Osteoblast (primary cell): ENCODE measurements at regions not wholly inside any gene's neighbourhood (a gene's known extent, or its start where the extent isn't known, plus 50 kb on each side); places are given as distances from the start of the nearest gene placed in this dataset.

Experiments used
- DNase-seq: peaks from one replicate; pipeline ENCODE4 v3.0.0; 2011; ENCODE audit warnings: low spot score, mixed read lengths; ENCODE audit not compliant: insufficient read length; ENCODE audit errors: missing footprints
- H2AFZ ChIP-seq: 2 replicates; pipeline ENCODE4 v1.6.0; 2011; ENCODE audit warnings: mild to moderate bottlenecking, low read length
- H3K27ac ChIP-seq: 2 replicates; pipeline ENCODE4 v1.5.1; 2011; ENCODE audit warnings: mild to moderate bottlenecking, low read depth, low read length, moderate library complexity
- H3K27me3 ChIP-seq: 2 replicates; pipeline ENCODE4 v1.6.0; 2012; ENCODE audit warnings: mild to moderate bottlenecking, control low read depth, inconsistent platforms, low read length, moderate library complexity; ENCODE audit not compliant: insufficient read depth
- H3K36me3 ChIP-seq: 2 replicates; pipeline ENCODE4 v1.5.1; 2011; ENCODE audit warnings: mild to moderate bottlenecking, low read length, control low read depth, moderate library complexity; ENCODE audit not compliant: insufficient read depth
- H3K4me1 ChIP-seq: 2 replicates; pipeline ENCODE4 v1.5.1; 2011; ENCODE audit warnings: mild to moderate bottlenecking, low read length, control low read depth, moderate library complexity; ENCODE audit not compliant: insufficient read depth
- H3K4me2 ChIP-seq: 2 replicates; pipeline ENCODE4 v1.6.0; 2011; ENCODE audit warnings: mild to moderate bottlenecking, low read length; ENCODE audit not compliant: insufficient read depth
- H3K4me3 ChIP-seq: fragments of 200-600 bp; sonication (generic); 3 replicates; pipeline ENCODE4 v1.5.1; 2012; ENCODE audit warnings: mild to moderate bottlenecking, low read length, inconsistent platforms; ENCODE audit not compliant: insufficient read depth
- H3K79me2 ChIP-seq: 2 replicates; pipeline ENCODE4 v1.6.0; 2012; ENCODE audit warnings: mild to moderate bottlenecking, low read length, control low read depth, inconsistent platforms; ENCODE audit not compliant: insufficient read depth
- H3K9me3 ChIP-seq: 2 replicates; pipeline ENCODE4 v1.5.1; 2011; ENCODE audit warnings: low read depth, low read length, control low read depth
- H4K20me1 ChIP-seq: 2 replicates; pipeline ENCODE4 v1.6.0; 2012; ENCODE audit warnings: mild to moderate bottlenecking, low read length, control low read depth; ENCODE audit not compliant: insufficient read depth
- CTCF ChIP-seq: IDR thresholded peaks from 2 replicates; pipeline ENCODE4 v1.5.1; 2011; ENCODE audit warnings: mild to moderate bottlenecking, low read depth, low read length, moderate library complexity; ENCODE audit errors: extremely low read depth

GRCh38 chr2:71879509-71880184 is 268.0 kb downstream of the CYP26B1 start:
- Histone ChIP-seq H3K36me3 (no peaks in the 10 kb centered on the region), H3K27me3 (no peaks in the 10 kb centered on the region), H3K27ac (no peak overlapping the region), H4K20me1 (no peaks in the 10 kb centered on the region), H2AFZ (no peak overlapping the region), H3K4me2 (no peak overlapping the region), H3K4me3 (no peak overlapping the region), H3K9me3 (peaks cover 3% of the 10 kb centered on the region), H3K4me1 (peaks cover 44% of the 10 kb centered on the region), H3K79me2 (no peaks in the 10 kb centered on the region)
- DNase-seq, result no peak
- TF ChIP-seq CTCF, result no peak

GRCh38 chr2:71878626-71879508 is 268.8 kb downstream of the CYP26B1 start:
- no peaks in the 10 kb centered on the region for H3K27me3 ChIP-seq
- no peaks in the 10 kb centered on the region for H3K36me3 ChIP-seq
- H4K20me1 ChIP-seq, result no peaks in the 10 kb centered on the region
- no peaks in the 10 kb centered on the region for H3K79me2 ChIP-seq
- no peak for TF ChIP-seq CTCF
- no peak overlapping the region for H3K4me2 ChIP-seq
- H3K4me3 ChIP-seq, result no peak overlapping the region
- H3K9me3 ChIP-seq, result no peaks in the 10 kb centered on the region
- DNase-seq, result no peak
- no peak overlapping the region for H2AFZ ChIP-seq
- H3K4me1 ChIP-seq, result peaks cover 40% of the 10 kb centered on the region
- no peak overlapping the region for H3K27ac ChIP-seq

- peaks cover 28% of the 10 kb centered on the region for H3K4me1 ChIP-seq
- no peak for DNase-seq
- H4K20me1 ChIP-seq, result no peaks in the 10 kb centered on the region
- no peak overlapping the region for H3K4me2 ChIP-seq
- H3K36me3 ChIP-seq, result no peaks in the 10 kb centered on the region
- no peak overlapping the region for H2AFZ ChIP-seq
- H3K27ac ChIP-seq, result no peak overlapping the region
- H3K4me3 ChIP-seq, result no peak overlapping the region
- H3K9me3 ChIP-seq, result no peaks in the 10 kb centered on the region
- TF ChIP-seq CTCF, result no peak
- no peaks in the 10 kb centered on the region for H3K79me2 ChIP-seq
- no peaks in the 10 kb centered on the region for H3K27me3 ChIP-seq
Observed at GRCh38 chr2:71877636-71878035, 270.0 kb downstream of the CYP26B1 start.
